ENCODE measurements at regions not wholly inside any gene's neighbourhood (a gene's known extent, or its start where the extent isn't known, plus 50 kb on each side); places are given as distances from the start of the nearest gene placed in this dataset.
"Not testable (repeated sequence)": the region's sequence is repeated elsewhere in the genome, so short reads cannot be mapped to it uniquely, and the experiment has no call there.

GRCh38 chr2:114293355-114293754 is 149.1 kb upstream of the DPP10 start:
- no peaks in the 10 kb centered on the region for H4K20me1 ChIP-seq (ENCODE audit: insufficient read depth, low read length)
- no peak overlapping the region for H3K4me2 ChIP-seq (ENCODE audit: low read depth, low read length)
- H3F3A ChIP-seq (ENCODE audit: insufficient read depth, low read length) = no peaks in the 10 kb centered on the region
- H3K4me3 ChIP-seq (ENCODE audit: low read length) = no peak overlapping the region
- no peaks in the 10 kb centered on the region for H3K9me2 ChIP-seq (replicated peaks; ENCODE audit: insufficient read depth, low read length)
- H3K36me3 ChIP-seq (replicated peaks; ENCODE audit: insufficient read depth, low read length) = no peaks in the 10 kb centered on the region
- H3K9me3 ChIP-seq (replicated peaks; ENCODE audit: insufficient read depth, low read length) = no peaks in the 10 kb centered on the region
- H3K4me1 ChIP-seq (ENCODE audit: low read length) = no peaks in the 10 kb centered on the region
- no peak for TF ChIP-seq EZH2phosphoT487 (IDR thresholded peaks at IDR 0.05; ENCODE audit: low read length)
- TF ChIP-seq, protein P1, sequence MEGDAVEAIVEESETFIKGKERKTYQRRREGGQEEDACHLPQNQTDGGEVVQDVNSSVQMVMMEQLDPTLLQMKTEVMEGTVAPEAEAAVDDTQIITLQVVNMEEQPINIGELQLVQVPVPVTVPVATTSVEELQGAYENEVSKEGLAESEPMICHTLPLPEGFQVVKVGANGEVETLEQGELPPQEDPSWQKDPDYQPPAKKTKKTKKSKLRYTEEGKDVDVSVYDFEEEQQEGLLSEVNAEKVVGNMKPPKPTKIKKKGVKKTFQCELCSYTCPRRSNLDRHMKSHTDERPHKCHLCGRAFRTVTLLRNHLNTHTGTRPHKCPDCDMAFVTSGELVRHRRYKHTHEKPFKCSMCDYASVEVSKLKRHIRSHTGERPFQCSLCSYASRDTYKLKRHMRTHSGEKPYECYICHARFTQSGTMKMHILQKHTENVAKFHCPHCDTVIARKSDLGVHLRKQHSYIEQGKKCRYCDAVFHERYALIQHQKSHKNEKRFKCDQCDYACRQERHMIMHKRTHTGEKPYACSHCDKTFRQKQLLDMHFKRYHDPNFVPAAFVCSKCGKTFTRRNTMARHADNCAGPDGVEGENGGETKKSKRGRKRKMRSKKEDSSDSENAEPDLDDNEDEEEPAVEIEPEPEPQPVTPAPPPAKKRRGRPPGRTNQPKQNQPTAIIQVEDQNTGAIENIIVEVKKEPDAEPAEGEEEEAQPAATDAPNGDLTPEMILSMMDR (IDR thresholded peaks at IDR 0.05; ENCODE audit: low read length) = no peak
- TF ChIP-seq EZH2 (optimal IDR thresholded peaks at IDR 0.05; ENCODE audit: low read depth, low read length) = no peak
- H3K27ac ChIP-seq (ENCODE audit: low read length) = no peak overlapping the region
- no peaks in the 10 kb centered on the region for H3K27me3 ChIP-seq (replicated peaks; ENCODE audit: insufficient read depth, low read length)
- no peak overlapping the region for H2AFZ ChIP-seq (ENCODE audit: low read length)
- H3K79me2 ChIP-seq (ENCODE audit: low read length) = no peaks in the 10 kb centered on the region
- H3K9ac ChIP-seq (ENCODE audit: low read length) = no peak overlapping the region
- DNase-seq = no peak

GRCh38 chr2:114294741-114295140 is 147.7 kb upstream of the DPP10 start:
- Histone ChIP-seq H2AFZ (ENCODE audit: low read length) (no peak overlapping the region), H3K27ac (ENCODE audit: low read length) (no peak overlapping the region)

DNA sequence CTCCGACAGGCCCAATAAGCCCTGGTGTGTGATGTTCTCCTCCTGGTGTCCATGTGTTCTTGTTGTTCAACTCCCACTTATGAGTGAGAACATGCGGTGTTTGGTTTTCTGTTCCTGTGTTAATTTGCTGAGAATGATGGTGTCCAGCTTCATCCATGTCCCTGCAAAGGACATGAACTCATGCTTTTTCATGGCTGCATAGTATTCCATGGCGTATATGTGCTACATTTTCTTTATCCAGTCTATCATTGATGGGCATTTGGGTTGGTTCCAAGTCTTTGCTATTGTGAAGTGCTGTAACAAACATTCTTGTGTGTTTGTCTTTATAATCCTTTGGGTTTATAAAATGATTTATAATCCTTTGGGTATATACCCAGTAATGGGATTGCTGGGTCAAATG is 142.1 kb upstream of the DPP10 start:
- H3K36me3 ChIP-seq (replicated peaks; ENCODE audit: insufficient read depth, low read length); H3K9me3 ChIP-seq (replicated peaks; ENCODE audit: insufficient read depth, low read length); DNase-seq; H3K4me1 ChIP-seq (ENCODE audit: low read length); H2AFZ ChIP-seq (ENCODE audit: low read length); H3K79me2 ChIP-seq (ENCODE audit: low read length); H3K9me2 ChIP-seq (replicated peaks; ENCODE audit: insufficient read depth, low read length); H4K20me1 ChIP-seq (ENCODE audit: insufficient read depth, low read length); H3K4me3 ChIP-seq (ENCODE audit: low read length); H3K27me3 ChIP-seq (replicated peaks; ENCODE audit: insufficient read depth, low read length); H3K4me2 ChIP-seq (ENCODE audit: low read depth, low read length); H3K27ac ChIP-seq (ENCODE audit: low read length); H3K9ac ChIP-seq (ENCODE audit: low read length); H3F3A ChIP-seq (ENCODE audit: insufficient read depth, low read length): not testable (repeated sequence)

More at GRCh38 chr2:114294741-114295140, 147.7 kb upstream of the DPP10 start:
- Histone ChIP-seq H3K4me3 (ENCODE audit: low read length) (no peak overlapping the region), H3K9ac (ENCODE audit: low read length) (no peak overlapping the region), H3K4me2 (ENCODE audit: low read depth, low read length) (no peak overlapping the region), H3K9me2 (replicated peaks; ENCODE audit: insufficient read depth, low read length) (no peaks in the 10 kb centered on the region), H3K36me3 (replicated peaks; ENCODE audit: insufficient read depth, low read length) (no peaks in the 10 kb centered on the region), H4K20me1 (ENCODE audit: insufficient read depth, low read length) (no peaks in the 10 kb centered on the region), H3K79me2 (ENCODE audit: low read length) (no peaks in the 10 kb centered on the region), H3K4me1 (ENCODE audit: low read length) (no peaks in the 10 kb centered on the region), H3K27me3 (replicated peaks; ENCODE audit: insufficient read depth, low read length) (no peaks in the 10 kb centered on the region), H3K9me3 (replicated peaks; ENCODE audit: insufficient read depth, low read length) (no peaks in the 10 kb centered on the region), H3F3A (ENCODE audit: insufficient read depth, low read length) (no peaks in the 10 kb centered on the region)
- DNase-seq = no peak
- no peak for TF ChIP-seq EZH2phosphoT487 (IDR thresholded peaks at IDR 0.05; ENCODE audit: low read length)
- TF ChIP-seq, protein P1 (IDR thresholded peaks at IDR 0.05; ENCODE audit: low read length) = no peak
- no peak for TF ChIP-seq EZH2 (optimal IDR thresholded peaks at IDR 0.05; ENCODE audit: low read depth, low read length)

GRCh38 chr2:114316532-114317300 is 125.7 kb upstream of the DPP10 start:
- H3K36me3 ChIP-seq (replicated peaks; ENCODE audit: insufficient read depth, low read length) = no peaks in the 10 kb centered on the region
- no peak overlapping the region for H3K4me3 ChIP-seq (ENCODE audit: low read length)
- no peak overlapping the region for H2AFZ ChIP-seq (ENCODE audit: low read length)
- H3K4me1 ChIP-seq (ENCODE audit: low read length) = no peaks in the 10 kb centered on the region
- no peaks in the 10 kb centered on the region for H3K27me3 ChIP-seq (replicated peaks; ENCODE audit: insufficient read depth, low read length)
- DNase-seq = no peak
- H3F3A ChIP-seq (ENCODE audit: insufficient read depth, low read length) = no peaks in the 10 kb centered on the region
- H4K20me1 ChIP-seq (ENCODE audit: insufficient read depth, low read length) = no peaks in the 10 kb centered on the region
- H3K79me2 ChIP-seq (ENCODE audit: low read length) = no peaks in the 10 kb centered on the region
- H3K27ac ChIP-seq (ENCODE audit: low read length) = no peak overlapping the region
- H3K9me2 ChIP-seq (replicated peaks; ENCODE audit: insufficient read depth, low read length) = no peaks in the 10 kb centered on the region
- H3K9ac ChIP-seq (ENCODE audit: low read length) = no peak overlapping the region
- H3K4me2 ChIP-seq (ENCODE audit: low read depth, low read length) = no peak overlapping the region
- no peak for TF ChIP-seq EZH2phosphoT487 (IDR thresholded peaks at IDR 0.05; ENCODE audit: low read length)
- TF ChIP-seq, protein P1 (IDR thresholded peaks at IDR 0.05; ENCODE audit: low read length) = no peak
- TF ChIP-seq EZH2 (optimal IDR thresholded peaks at IDR 0.05; ENCODE audit: low read depth, low read length) = no peak
- H3K9me3 ChIP-seq (replicated peaks; ENCODE audit: insufficient read depth, low read length) = no peaks in the 10 kb centered on the region
